Hepatocyte (in vitro differentiated cells): ENCODE measurements at regions not wholly inside any gene's neighbourhood (a gene's known extent, or its start where the extent isn't known, plus 50 kb on each side); places are given as distances from the start of the nearest gene placed in this dataset.
A peak's percentile ranks its signal among the peaks of the same experiment; 100 is the strongest.

Experiments
- DNase-seq: peaks from one replicate; pipeline ENCODE4 v3.0.0-alpha.2; 2016; ENCODE audit warnings: low spot score
- H2AFZ ChIP-seq: fragments of 200-600 bp; sonication (generic); 2 replicates; pipeline ENCODE4 v1.6.0; 2016; ENCODE audit warnings: antibody characterized with exemption, mild to moderate bottlenecking
- H3K27ac ChIP-seq: fragments of 200-600 bp; sonication (generic); 2 replicates; pipeline ENCODE4 v1.5.1; 2016; ENCODE audit warnings: mild to moderate bottlenecking
- H3K27me3 ChIP-seq: fragments of 200-600 bp; sonication (generic); 2 replicates; pipeline ENCODE4 v1.6.1; 2016
- H3K36me3 ChIP-seq: fragments of 200-600 bp; sonication (generic); replicated peaks from 2 replicates; pipeline ENCODE4 v1.5.1; 2016; ENCODE audit warnings: low read depth; ENCODE audit not compliant: insufficient read depth
- H3K4me1 ChIP-seq: fragments of 200-600 bp; sonication (generic); 2 replicates; pipeline ENCODE4 v1.5.1; 2016; ENCODE audit warnings: mild to moderate bottlenecking, moderate library complexity; ENCODE audit not compliant: insufficient read depth
- H3K4me2 ChIP-seq: fragments of 200-600 bp; sonication (generic); 2 replicates; pipeline ENCODE4 v1.6.0; 2016
- H3K4me3 ChIP-seq: fragments of 200-600 bp; sonication (generic); 2 replicates; pipeline ENCODE4 v1.5.1; 2016; ENCODE audit warnings: mild to moderate bottlenecking
- H3K79me2 ChIP-seq: fragments of 200-600 bp; sonication (generic); 2 replicates; pipeline ENCODE4 v1.6.0; 2017; ENCODE audit warnings: mild to moderate bottlenecking
- H3K9me2 ChIP-seq: fragments of 200-600 bp; sonication (generic); replicated peaks from 2 replicates; pipeline ENCODE4 v1.6.0; 2017; ENCODE audit warnings: mild to moderate bottlenecking; ENCODE audit not compliant: insufficient read depth
- H3K9me3 ChIP-seq: fragments of 200-600 bp; sonication (generic); 2 replicates; pipeline ENCODE4 v1.5.1; 2016; ENCODE audit warnings: low read depth, mild to moderate bottlenecking
- H4K20me1 ChIP-seq: fragments of 200-600 bp; sonication (generic); 2 replicates; pipeline ENCODE4 v1.6.0; 2016; ENCODE audit warnings: mild to moderate bottlenecking; ENCODE audit not compliant: insufficient read depth, poor library complexity, severe bottlenecking
- EZH2 ChIP-seq: fragments of 200-600 bp; sonication (generic); IDR thresholded peaks from 2 replicates; pipeline ENCODE4 v1.6.1; 2016; ENCODE audit warnings: antibody characterized with exemption, mild to moderate bottlenecking, borderline replicate concordance
- EZH2phosphoT487 ChIP-seq: fragments of 200-600 bp; sonication (generic); IDR thresholded peaks from one replicate; pipeline ENCODE4 v1.6.1; 2018; ENCODE audit warnings: antibody characterized with exemption, mild to moderate bottlenecking, low read depth, moderate library complexity; ENCODE audit not compliant: unreplicated experiment, severe bottlenecking
- WGBS: methylation state at CpG from one replicate; pipeline ENCODE4 v1.1.6; 2016; ENCODE audit warnings: low lambda C conversion rate; ENCODE audit errors: missing lambda C conversion rate; 5-methylcytosine and 5-hydroxymethylcytosine counted together
- TF ChIP-seq, protein P1 (sequence below): fragments of 200-600 bp; sonication (generic); IDR thresholded peaks from 2 replicates; pipeline ENCODE4 v1.5.1; 2016; ENCODE audit warnings: antibody characterized with exemption, mild to moderate bottlenecking; ENCODE audit not compliant: poor library complexity

DNA sequence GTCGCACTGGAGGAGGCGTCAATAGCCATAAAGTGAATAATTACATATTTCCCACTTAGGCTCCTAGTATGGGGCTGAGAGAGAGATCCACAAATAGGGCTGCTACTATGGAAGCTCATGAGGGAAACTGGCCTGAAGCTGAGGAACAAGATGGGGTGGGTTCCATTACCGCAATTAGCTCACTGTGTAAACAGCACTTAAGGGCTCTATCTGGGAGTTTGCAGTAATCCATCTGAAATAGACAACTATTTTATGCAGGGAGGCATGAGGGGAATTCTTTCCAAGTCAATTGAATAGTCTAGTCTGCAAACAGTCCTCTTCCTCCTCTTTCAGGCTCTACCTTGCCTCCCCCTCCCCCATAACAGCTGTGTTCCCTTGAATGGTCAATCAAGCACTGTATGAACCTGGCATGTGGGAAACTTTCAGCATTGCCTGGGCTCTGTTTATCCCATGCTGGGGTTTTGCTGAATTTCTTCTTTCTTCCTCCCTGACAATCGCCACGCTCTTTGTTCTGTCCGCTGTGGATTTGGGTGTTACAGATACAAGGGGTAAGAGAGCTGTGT is 56.1 kb upstream of the MAF start:
- no peaks in the 10 kb centered on the region for H3K9me3 ChIP-seq
- no peaks in the 10 kb centered on the region for H3K27me3 ChIP-seq
- peak overlapping the region; percentile 41 for H3K4me2 ChIP-seq
- no peak overlapping the region for H2AFZ ChIP-seq
- no peaks in the 10 kb centered on the region for H4K20me1 ChIP-seq
- H3K27ac ChIP-seq = peak overlapping the region; percentile 87
- DNase-seq = peak; percentile 21
- H3K4me1 ChIP-seq = peaks cover 26% of the 10 kb centered on the region
- 67% methylated on average over 6 of the region's 6 CpGs for WGBS
- no peaks in the 10 kb centered on the region for H3K36me3 ChIP-seq
- H3K9me2 ChIP-seq = no peaks in the 10 kb centered on the region
- H3K4me3 ChIP-seq = no peak overlapping the region
- TF ChIP-seq, protein P1, sequence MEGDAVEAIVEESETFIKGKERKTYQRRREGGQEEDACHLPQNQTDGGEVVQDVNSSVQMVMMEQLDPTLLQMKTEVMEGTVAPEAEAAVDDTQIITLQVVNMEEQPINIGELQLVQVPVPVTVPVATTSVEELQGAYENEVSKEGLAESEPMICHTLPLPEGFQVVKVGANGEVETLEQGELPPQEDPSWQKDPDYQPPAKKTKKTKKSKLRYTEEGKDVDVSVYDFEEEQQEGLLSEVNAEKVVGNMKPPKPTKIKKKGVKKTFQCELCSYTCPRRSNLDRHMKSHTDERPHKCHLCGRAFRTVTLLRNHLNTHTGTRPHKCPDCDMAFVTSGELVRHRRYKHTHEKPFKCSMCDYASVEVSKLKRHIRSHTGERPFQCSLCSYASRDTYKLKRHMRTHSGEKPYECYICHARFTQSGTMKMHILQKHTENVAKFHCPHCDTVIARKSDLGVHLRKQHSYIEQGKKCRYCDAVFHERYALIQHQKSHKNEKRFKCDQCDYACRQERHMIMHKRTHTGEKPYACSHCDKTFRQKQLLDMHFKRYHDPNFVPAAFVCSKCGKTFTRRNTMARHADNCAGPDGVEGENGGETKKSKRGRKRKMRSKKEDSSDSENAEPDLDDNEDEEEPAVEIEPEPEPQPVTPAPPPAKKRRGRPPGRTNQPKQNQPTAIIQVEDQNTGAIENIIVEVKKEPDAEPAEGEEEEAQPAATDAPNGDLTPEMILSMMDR = no peak
- TF ChIP-seq EZH2 = no peak
- no peak for TF ChIP-seq EZH2phosphoT487
- H3K79me2 ChIP-seq = no peaks in the 10 kb centered on the region

DNA sequence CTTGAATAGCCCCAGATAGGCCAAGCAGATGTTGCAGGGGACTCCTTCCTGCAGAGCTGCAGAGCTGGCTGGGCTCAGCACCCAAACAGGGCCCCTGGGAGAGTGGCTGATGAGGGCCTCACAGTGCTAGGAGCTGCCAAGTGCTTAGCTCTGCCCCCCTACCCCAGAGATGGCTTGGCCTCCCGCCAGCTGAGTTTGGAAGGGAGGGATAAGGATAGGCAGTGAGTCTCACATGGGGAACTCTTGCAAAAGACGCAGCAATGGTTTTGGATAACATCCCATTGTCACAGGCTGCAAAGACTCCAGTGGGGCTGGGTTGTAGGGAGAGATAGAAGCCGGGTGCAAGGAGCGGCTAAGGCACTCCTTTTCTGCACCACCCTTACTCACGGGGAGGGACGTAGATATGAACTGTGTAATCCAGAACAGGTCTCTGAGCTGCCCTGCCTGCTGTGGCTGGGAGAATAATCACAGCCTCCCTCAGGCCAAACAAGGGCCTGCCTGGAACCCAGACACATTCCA is 52.9 kb upstream of the MAF start:
- Histone ChIP-seq H3K36me3 (no peaks in the 10 kb centered on the region), H3K4me3 (no peak overlapping the region), H3K27ac (no peak overlapping the region), H3K27me3 (no peaks in the 10 kb centered on the region), H3K9me3 (no peaks in the 10 kb centered on the region), H3K9me2 (no peaks in the 10 kb centered on the region), H4K20me1 (no peaks in the 10 kb centered on the region), H3K4me2 (no peak overlapping the region), H2AFZ (no peak overlapping the region), H3K79me2 (no peaks in the 10 kb centered on the region), H3K4me1 (peaks cover 26% of the 10 kb centered on the region)
- peak; percentile 68 for DNase-seq
- WGBS = 28% methylated on average over 6 of the region's 6 CpGs
- TF ChIP-seq EZH2 (no peak), EZH2phosphoT487 (no peak)
- TF ChIP-seq, protein P1 = no peak

DNA sequence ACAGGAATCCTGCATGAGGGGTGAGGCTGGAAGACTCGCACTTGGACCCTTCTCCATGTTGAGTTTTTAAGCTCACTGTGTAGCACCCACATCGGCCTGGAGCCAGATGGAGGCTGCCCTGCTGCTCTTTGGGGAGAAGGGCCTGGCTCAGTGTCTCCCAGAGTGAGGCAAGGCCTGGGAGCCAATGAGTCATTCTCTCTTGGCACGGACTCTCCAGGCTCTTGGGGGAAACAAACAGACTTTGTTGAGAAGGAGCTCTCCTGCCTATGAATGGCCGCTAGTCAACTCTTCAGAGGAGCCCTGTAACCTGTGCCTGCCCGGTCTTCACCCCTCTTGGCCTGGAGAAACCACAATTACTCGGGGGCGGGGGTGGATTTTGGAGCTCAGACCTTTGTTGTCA is 50.8 kb upstream of the MAF start:
- H3K4me1 ChIP-seq = peaks cover 10% of the 10 kb centered on the region
- H3K9me2 ChIP-seq = no peaks in the 10 kb centered on the region
- DNase-seq = peak; percentile 26
- H3K9me3 ChIP-seq = no peaks in the 10 kb centered on the region
- no peak for TF ChIP-seq EZH2phosphoT487
- TF ChIP-seq, protein P1 = no peak
- no peak for TF ChIP-seq EZH2
- H4K20me1 ChIP-seq = no peaks in the 10 kb centered on the region
- no peak overlapping the region for H3K4me2 ChIP-seq
- no peak overlapping the region for H3K4me3 ChIP-seq
- H3K27ac ChIP-seq = no peak overlapping the region
- H3K79me2 ChIP-seq = no peaks in the 10 kb centered on the region
- WGBS = 89% methylated on average over 7 of the region's 7 CpGs
- H3K27me3 ChIP-seq = no peaks in the 10 kb centered on the region
- H2AFZ ChIP-seq = no peak overlapping the region
- H3K36me3 ChIP-seq = no peaks in the 10 kb centered on the region
